K562 (cell line): ENCODE measurements at regions not wholly inside any gene's neighbourhood (a gene's known extent, or its start where the extent isn't known, plus 50 kb on each side); places are given as distances from the start of the nearest gene placed in this dataset.

ENCODE experiments used
- ATAC-seq: fragments of 200-7000 bp; cut with Tn5 transposase; 3 replicates; pipeline ENCODE4 v1.9.1; 2020; ENCODE audit warnings: moderate library complexity
- BruUV-seq: library from RNA; stranded (reverse); fragments of 400-500 nt; replicated peaks from 2 replicates; lab custom pipeline; 2021; lab: Mats Ljungman, UMichigan
- CTCF ChIA-PET: fragments of 300-600 bp; formaldehyde crosslinking; extraction: SDS; loops from one replicate; lab custom pipeline; 2021; ENCODE audit warnings: low intra/inter-chr PET ratio; lab: Yijun Ruan, JAX
- POLR2A ChIA-PET: fragments of 300-600, 350-650 bp; sonication (Branson Sonifier 250); formaldehyde crosslinking; extraction: SDS; loops from one replicate; lab custom pipeline; 2021; ENCODE audit warnings: antibody characterized with exemption, inconsistent platforms; lab: Yijun Ruan, JAX
- DNase-seq, 4 experiments: peaks; one replicate each; pipeline versions ENCODE4 v3.0.0 to v3.0.0-alpha.2; 2011 to 2018; ENCODE audit warnings: low spot score in 3 of 4, mixed read lengths in 3 of 4; ENCODE audit errors: extremely low read depth in 1 of 4
- FAIRE-seq: peaks from 2 replicates; lab custom pipeline; 2011; peaks lifted over from hg19 to GRCh38; lab: Jason Lieb, UNC
- H2AFZ ChIP-seq: 2 replicates; pipeline ENCODE4 v1.6.0; 2011; ENCODE audit warnings: low read depth, low read length, control low read depth, inconsistent platforms
- H3K27ac ChIP-seq: fragments of 200-600 bp; 3 replicates; pipeline ENCODE4 v1.8.0; 2011; ENCODE audit warnings: low read depth, mild to moderate bottlenecking, control low read depth, inconsistent platforms, low read length, moderate library complexity, mixed read lengths; ENCODE audit errors: extremely low read depth
- H3K27me3 ChIP-seq, 2 experiments: fragments of 300-600 bp in 1 of 2; 2 replicates in 1 of 2; 3 replicates in 1 of 2; pipeline versions ENCODE4 v1.6.0 to v1.8.0; 2011; ENCODE audit warnings: inconsistent platforms in 2 of 2, low read length in 2 of 2, mild to moderate bottlenecking in 1 of 2, mixed read lengths in 1 of 2, moderate library complexity in 1 of 2; ENCODE audit not compliant: control insufficient read depth in 2 of 2, insufficient read depth in 2 of 2
- H3K36me3 ChIP-seq: fragments of 300-600 bp; 3 replicates; pipeline ENCODE4 v1.8.0; 2011; ENCODE audit warnings: mild to moderate bottlenecking, low read length, inconsistent platforms; ENCODE audit not compliant: control insufficient read depth, insufficient read depth
- H3K4me1 ChIP-seq, 2 experiments: fragments of 200-600 bp in 1 of 2; replicated peaks in 1 of 2; 2 replicates in 1 of 2; 3 replicates in 1 of 2; pipeline versions ENCODE4 v1.5.1 to v1.8.0; 2011; ENCODE audit warnings: inconsistent platforms in 2 of 2, low read length in 2 of 2, mild to moderate bottlenecking in 1 of 2, mixed read lengths in 1 of 2, moderate library complexity in 1 of 2; ENCODE audit not compliant: control insufficient read depth in 2 of 2, insufficient read depth in 2 of 2
- H3K4me2 ChIP-seq: 2 replicates; pipeline ENCODE4 v1.6.1; 2011; ENCODE audit warnings: low read length, control low read depth, inconsistent platforms, mixed read lengths; ENCODE audit not compliant: insufficient read depth
- H3K4me3 ChIP-seq: fragments of 200-600 bp; sonication (generic), shearing (Covaris generic); 2 replicates; pipeline ENCODE4 v1.5.1; 2016; ENCODE audit warnings: control low read depth, inconsistent platforms
- H3K79me2 ChIP-seq: fragments of 200-600 bp; 3 replicates; pipeline ENCODE4 v1.8.0; 2011; ENCODE audit warnings: low read length, inconsistent platforms; ENCODE audit not compliant: control insufficient read depth, insufficient read depth
- H3K9ac ChIP-seq, 2 experiments: 2 replicates each; pipeline versions ENCODE4 v1.6.0 to v1.6.1; 2011; ENCODE audit warnings: low read depth in 2 of 2, low read length in 2 of 2, control low read depth in 1 of 2, inconsistent platforms in 1 of 2, mild to moderate bottlenecking in 1 of 2, mixed read lengths in 1 of 2; ENCODE audit not compliant: insufficient read depth in 1 of 2
- H3K9me1 ChIP-seq: one replicate; pipeline ENCODE4 v1.6.0; 2011; ENCODE audit warnings: inconsistent platforms, mild to moderate bottlenecking, low read length, moderate library complexity; ENCODE audit not compliant: control insufficient read depth, insufficient read depth
- H3K9me3 ChIP-seq: replicated peaks from 2 replicates; pipeline ENCODE4 v1.5.1; 2011; ENCODE audit warnings: low read depth, low read length, inconsistent platforms; ENCODE audit not compliant: control insufficient read depth, insufficient read depth
- H4K20me1 ChIP-seq: replicated peaks from 2 replicates; pipeline ENCODE4 v1.6.1; 2011; ENCODE audit warnings: low read length, inconsistent platforms, mixed read lengths; ENCODE audit not compliant: control insufficient read depth, insufficient read depth
- HES1 ChIP-seq: fragments of 450-650 bp; IDR thresholded peaks from 2 replicates; pipeline ENCODE4 v1.6.1; 2016; ENCODE audit warnings: low read depth, mild to moderate bottlenecking, moderate library complexity
- NFYB ChIP-seq: IDR thresholded peaks from 2 replicates; pipeline ENCODE4 v1.6.1; 2011; ENCODE audit warnings: mild to moderate bottlenecking, moderate library complexity; ENCODE audit not compliant: insufficient read length; ENCODE audit errors: extremely low read depth
- RBM39 ChIP-seq: fragments of 200-400 bp; formaldehyde crosslinking; optimal IDR thresholded peaks from 2 replicates; pipeline ENCODE3; 2018; ENCODE audit warnings: low read depth, low read length
- TFE3 ChIP-seq: fragments of 450-650 bp; formaldehyde crosslinking; IDR thresholded peaks from 2 replicates; pipeline ENCODE4 v1.4.0; 2020; ENCODE audit warnings: mild to moderate bottlenecking, mixed read lengths
- USF1 ChIP-seq: sonication (generic); formaldehyde crosslinking; IDR thresholded peaks from 2 replicates; pipeline ENCODE4 v1.9.0; 2022; ENCODE audit warnings: mild to moderate bottlenecking, missing genetic modification reagents
- ZBTB11 ChIP-seq, 3 experiments: fragments of 200-800 bp in 1 of 3; fragments of 250-450 bp in 1 of 3; fragments of 450-650 bp in 1 of 3; sonication (Bioruptor Pico) in 1 of 3; sonication (Bioruptor generic) in 1 of 3; formaldehyde crosslinking in 1 of 3; IDR thresholded peaks; 2 replicates each; pipeline versions ENCODE4 v1.6.1 to v1.8.0; 2016 to 2022; ENCODE audit warnings: mild to moderate bottlenecking in 2 of 3, missing genetic modification characterization in 2 of 3, missing compliant biosample characterization in 1 of 3, moderate library complexity in 1 of 3
- WGBS: fragments of 100-300 bp; shearing (Covaris generic); methylation state at CpG from one replicate; pipeline ENCODE4 v1.1.6; 2016; ENCODE audit warnings: low coverage, mixed read lengths; ENCODE audit not compliant: insufficient coverage; ENCODE audit errors: missing lambda C conversion rate; 5-methylcytosine and 5-hydroxymethylcytosine counted together
- in situ Hi-C: fragments of 300-500 bp; cut with MboI; formaldehyde crosslinking; loops from 4 replicates; pipeline ENCODE4 v1.15.0; 2018; ENCODE audit warnings: inconsistent platforms, mixed read lengths
- intact Hi-C: fragments of 100-400 bp; cut with micrococcal nuclease; formaldehyde crosslinking; loops from 2 replicates; pipeline ENCODE4 v1.14.2; 2022

GRCh38 chr20:48284837-48285236 is 499.6 kb upstream of the SULF2 start:
- Histone ChIP-seq H2AFZ (no peak overlapping the region), H3K9ac (no peak overlapping the region), H3K9me3 (no peaks in the 10 kb centered on the region), H3K4me3 (no peak overlapping the region), H3K79me2 (no peaks in the 10 kb centered on the region), H3K9me1 (no peaks in the 10 kb centered on the region), H3K27ac (no peak overlapping the region), H3K36me3 (no peaks in the 10 kb centered on the region), H3K27me3 (peaks cover under 1 to 3% of the 10 kb centered on the region in 2 experiments; a peak in 4 of 5 replicates), H3K4me1 (no peaks in the 10 kb centered on the region), H3K4me2 (no peak overlapping the region), H4K20me1 (no peaks in the 10 kb centered on the region)
- ATAC-seq (no peak), FAIRE-seq (no peak), DNase-seq (peak in 1 of 4 experiments; percentile 13)
- CTCF ChIA-PET, result no interaction called here
- BruUV-seq, result no TSS peak
- 0% methylated on average over 2 of the region's 2 CpGs for WGBS
- intact Hi-C loops (no loop called here), in situ Hi-C loops (no loop called here)
- POLR2A ChIA-PET, result no interaction called here
- TF ChIP-seq ZBTB11 (CRISPR knock-in tag; IDR thresholded peaks at IDR 0.05) (peak in 1 of 3 experiments; percentile 43; a peak in 2 of 6 replicates), HES1 (no peak), RBM39 (no peak), TFE3 (CRISPR knock-in tag) (peak; percentile 67), NFYB (peak; percentile 76), USF1 (peak; percentile 18; the same call in 1 of the 2 replicates)
